Smooth muscle cell (in vitro differentiated cells): ENCODE measurements at regions not wholly inside any gene's neighbourhood (a gene's known extent, or its start where the extent isn't known, plus 50 kb on each side); places are given as distances from the start of the nearest gene placed in this dataset.
A peak's percentile ranks its signal among the peaks of the same experiment; 100 is the strongest.

Experiments
- DNase-seq: peaks from one replicate; lab custom pipeline; 2025; ENCODE audit not compliant: unreplicated experiment; lab: John Stamatoyannopoulos, UW
- H2AFZ ChIP-seq: fragments of 200-600 bp; sonication (generic); 2 replicates; pipeline ENCODE4 v1.6.0; 2016; ENCODE audit warnings: antibody characterized with exemption, low read depth, mild to moderate bottlenecking
- H3F3A ChIP-seq: fragments of 200-600 bp; sonication (generic); 2 replicates; pipeline ENCODE4 v1.6.0; 2017; ENCODE audit warnings: antibody characterized with exemption, low read depth
- H3K27ac ChIP-seq: fragments of 200-600 bp; sonication (generic); 2 replicates; pipeline ENCODE4 v1.5.1; 2016; ENCODE audit warnings: low read depth, mild to moderate bottlenecking
- H3K27me3 ChIP-seq: fragments of 200-600 bp; sonication (generic); 2 replicates; pipeline ENCODE4 v1.6.1; 2016; ENCODE audit warnings: low read depth, mild to moderate bottlenecking
- H3K36me3 ChIP-seq: fragments of 200-600 bp; sonication (generic); 2 replicates; pipeline ENCODE4 v1.5.1; 2016; ENCODE audit warnings: low read depth
- H3K4me1 ChIP-seq: fragments of 200-600 bp; sonication (generic); 2 replicates; pipeline ENCODE4 v1.5.1; 2016; ENCODE audit warnings: low read depth
- H3K4me2 ChIP-seq: fragments of 200-600 bp; sonication (generic); 2 replicates; pipeline ENCODE4 v1.6.0; 2016; ENCODE audit warnings: mild to moderate bottlenecking
- H3K4me3 ChIP-seq: fragments of 200-600 bp; sonication (generic); 2 replicates; pipeline ENCODE4 v1.5.1; 2016; ENCODE audit warnings: mild to moderate bottlenecking
- H3K79me2 ChIP-seq: fragments of 200-600 bp; sonication (generic); 2 replicates; pipeline ENCODE4 v1.6.0; 2016; ENCODE audit warnings: low read depth, mild to moderate bottlenecking
- H3K9ac ChIP-seq: fragments of 200-600 bp; sonication (generic); 2 replicates; pipeline ENCODE4 v1.6.0; 2016; ENCODE audit warnings: low read depth
- H3K9me3 ChIP-seq: fragments of 200-600 bp; sonication (generic); replicated peaks from 2 replicates; pipeline ENCODE4 v1.5.1; 2016; ENCODE audit warnings: low read depth
- H4K20me1 ChIP-seq: fragments of 200-600 bp; sonication (generic); 2 replicates; pipeline ENCODE4 v1.6.0; 2016; ENCODE audit warnings: low read depth
- WGBS: methylation state at CpG from one replicate; pipeline ENCODE4 v1.1.7; 2016; ENCODE audit warnings: low lambda C conversion rate; 5-methylcytosine and 5-hydroxymethylcytosine counted together
- TF ChIP-seq, protein P1 (sequence below): fragments of 200-600 bp; sonication (generic); IDR thresholded peaks from 2 replicates; pipeline ENCODE4 v1.5.1; 2017; ENCODE audit warnings: borderline replicate concordance, mild to moderate bottlenecking, antibody characterized with exemption; ENCODE audit not compliant: insufficient read depth, poor library complexity, severe bottlenecking

DNA sequence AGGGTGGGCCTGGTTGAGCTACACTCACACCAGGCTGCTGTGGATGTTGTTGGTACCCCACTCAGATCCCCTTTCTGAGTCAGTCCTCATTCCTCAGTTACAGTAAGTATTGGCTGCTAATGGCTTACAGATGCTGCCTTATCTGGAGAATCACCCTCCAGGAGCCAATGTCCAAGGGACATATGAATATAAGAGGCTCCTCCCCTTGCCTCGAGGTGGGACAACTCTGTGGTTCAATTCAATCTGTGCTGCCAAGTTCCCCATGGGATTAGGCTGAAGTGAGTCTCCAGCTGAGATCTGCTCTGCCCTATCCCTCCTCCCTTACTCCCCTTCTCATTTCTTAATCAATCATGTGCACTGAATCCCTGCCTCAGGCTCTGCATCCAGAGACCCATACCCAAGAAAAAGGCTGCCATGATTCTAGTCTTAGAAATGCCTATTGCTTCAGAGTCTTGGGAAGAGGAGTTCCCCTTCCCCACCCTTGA, 168.8 kb upstream of the SYT13 start:
- Histone ChIP-seq H2AFZ (no peak overlapping the region), H3K4me3 (no peak overlapping the region), H3K9me3 (no peaks in the 10 kb centered on the region), H3K79me2 (no peaks in the 10 kb centered on the region), H3F3A (no peaks in the 10 kb centered on the region), H3K4me1 (no peaks in the 10 kb centered on the region), H3K4me2 (no peak overlapping the region), H4K20me1 (no peaks in the 10 kb centered on the region), H3K9ac (no peak overlapping the region), H3K36me3 (no peaks in the 10 kb centered on the region), H3K27ac (no peak overlapping the region), H3K27me3 (no peaks in the 10 kb centered on the region)
- DNase-seq = no peak
- 93% methylated on average over 1 of the region's 1 CpG for WGBS
- TF ChIP-seq, protein P1, sequence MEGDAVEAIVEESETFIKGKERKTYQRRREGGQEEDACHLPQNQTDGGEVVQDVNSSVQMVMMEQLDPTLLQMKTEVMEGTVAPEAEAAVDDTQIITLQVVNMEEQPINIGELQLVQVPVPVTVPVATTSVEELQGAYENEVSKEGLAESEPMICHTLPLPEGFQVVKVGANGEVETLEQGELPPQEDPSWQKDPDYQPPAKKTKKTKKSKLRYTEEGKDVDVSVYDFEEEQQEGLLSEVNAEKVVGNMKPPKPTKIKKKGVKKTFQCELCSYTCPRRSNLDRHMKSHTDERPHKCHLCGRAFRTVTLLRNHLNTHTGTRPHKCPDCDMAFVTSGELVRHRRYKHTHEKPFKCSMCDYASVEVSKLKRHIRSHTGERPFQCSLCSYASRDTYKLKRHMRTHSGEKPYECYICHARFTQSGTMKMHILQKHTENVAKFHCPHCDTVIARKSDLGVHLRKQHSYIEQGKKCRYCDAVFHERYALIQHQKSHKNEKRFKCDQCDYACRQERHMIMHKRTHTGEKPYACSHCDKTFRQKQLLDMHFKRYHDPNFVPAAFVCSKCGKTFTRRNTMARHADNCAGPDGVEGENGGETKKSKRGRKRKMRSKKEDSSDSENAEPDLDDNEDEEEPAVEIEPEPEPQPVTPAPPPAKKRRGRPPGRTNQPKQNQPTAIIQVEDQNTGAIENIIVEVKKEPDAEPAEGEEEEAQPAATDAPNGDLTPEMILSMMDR = no peak

DNA sequence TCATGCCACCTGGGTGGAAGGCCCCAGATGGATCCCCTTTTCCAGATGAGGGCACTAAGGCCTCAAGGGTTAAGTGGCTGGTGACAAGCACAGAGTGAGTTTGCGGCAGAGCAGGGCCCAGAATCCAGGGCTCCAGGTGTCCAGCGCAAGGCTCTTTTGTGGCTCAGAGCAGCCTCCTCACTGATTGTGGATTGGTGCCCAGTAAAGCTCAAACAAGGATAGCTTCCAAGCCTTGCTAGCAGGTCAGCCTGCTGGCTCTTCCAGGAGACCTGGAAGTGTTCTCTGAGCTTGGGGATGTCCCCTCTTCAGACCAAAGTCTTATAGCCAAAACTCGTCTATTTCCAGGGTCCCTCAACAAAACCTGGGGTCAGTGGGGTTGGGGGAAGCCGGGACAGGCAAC, 167.6 kb upstream of the SYT13 start:
- Histone ChIP-seq H3K9ac (no peak overlapping the region), H3F3A (no peaks in the 10 kb centered on the region), H3K27ac (no peak overlapping the region), H2AFZ (no peak overlapping the region), H3K27me3 (no peaks in the 10 kb centered on the region), H3K4me2 (no peak overlapping the region), H3K9me3 (no peaks in the 10 kb centered on the region), H3K4me1 (no peaks in the 10 kb centered on the region), H4K20me1 (no peaks in the 10 kb centered on the region), H3K79me2 (no peaks in the 10 kb centered on the region), H3K36me3 (no peaks in the 10 kb centered on the region), H3K4me3 (no peak overlapping the region)
- 64% methylated on average over 4 of the region's 4 CpGs for WGBS
- DNase-seq = no peak
- TF ChIP-seq, protein P1 = no peak

DNA sequence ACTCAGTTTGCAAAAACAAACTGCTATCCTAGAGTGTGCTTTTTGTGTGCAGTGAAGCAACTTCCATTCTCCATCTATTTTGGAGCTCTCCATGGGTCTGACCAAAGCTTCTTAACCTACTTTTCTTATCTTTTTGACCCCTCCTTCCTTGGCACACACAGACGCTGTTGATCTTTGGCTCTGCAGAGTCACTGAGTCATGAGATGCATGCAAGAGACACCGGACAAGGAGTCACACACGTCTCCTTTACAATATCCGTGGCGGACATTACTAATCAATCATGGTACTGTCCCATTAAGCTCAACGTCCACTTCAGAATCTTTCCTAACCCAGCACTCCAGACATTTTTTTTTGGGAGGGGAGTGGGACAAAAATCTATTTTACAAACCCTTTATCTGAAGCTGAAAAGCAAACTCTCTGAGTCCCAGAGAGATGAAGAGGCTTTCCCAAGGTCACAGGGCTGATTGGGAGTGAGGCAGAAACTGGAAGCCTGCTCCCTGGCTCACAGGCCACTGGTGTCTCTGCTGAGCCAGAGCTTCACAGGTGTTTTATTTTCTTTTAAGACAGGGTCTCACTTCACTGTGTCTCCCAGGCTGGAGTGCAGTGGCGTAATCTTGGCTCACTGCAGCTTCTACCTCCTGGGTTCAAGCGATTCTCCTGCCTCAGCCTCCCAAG, 165.8 kb upstream of the SYT13 start:
- TF ChIP-seq, protein P1 = no peak
- no peaks in the 10 kb centered on the region for H3K79me2 ChIP-seq
- no peaks in the 10 kb centered on the region for H4K20me1 ChIP-seq
- 41% methylated on average over 8 of the region's 8 CpGs for WGBS
- H2AFZ ChIP-seq = no peak overlapping the region
- no peaks in the 10 kb centered on the region for H3F3A ChIP-seq
- no peak overlapping the region for H3K4me3 ChIP-seq
- H3K9me3 ChIP-seq = no peaks in the 10 kb centered on the region
- H3K4me1 ChIP-seq = no peaks in the 10 kb centered on the region
- no peak overlapping the region for H3K27ac ChIP-seq
- DNase-seq = no peak
- no peaks in the 10 kb centered on the region for H3K27me3 ChIP-seq
- no peaks in the 10 kb centered on the region for H3K36me3 ChIP-seq
- no peak overlapping the region for H3K9ac ChIP-seq
- H3K4me2 ChIP-seq = peak overlapping the region; percentile 17

DNA sequence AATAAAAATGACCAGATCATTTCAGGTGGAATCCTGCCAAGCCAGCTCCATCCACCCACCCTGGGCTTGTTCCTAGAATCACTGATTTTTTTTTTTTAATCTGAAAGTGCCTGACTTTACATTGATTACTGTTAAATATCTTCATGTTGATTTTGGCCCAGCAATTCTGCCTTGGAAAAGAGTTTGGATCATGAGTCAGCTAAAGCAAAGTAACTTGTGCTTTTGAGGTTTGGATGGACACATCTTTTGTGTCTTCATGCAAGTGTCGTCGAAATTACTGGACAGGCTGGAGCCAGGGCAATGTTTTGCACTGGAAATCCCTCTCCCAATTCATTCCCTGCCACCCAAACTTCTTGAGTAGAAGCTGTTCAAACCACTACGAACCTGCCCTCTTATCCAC, 164.0 kb upstream of the SYT13 start:
- no peaks in the 10 kb centered on the region for H3K4me1 ChIP-seq
- no peak overlapping the region for H2AFZ ChIP-seq
- DNase-seq = no peak
- H3K9ac ChIP-seq = no peak overlapping the region
- H3K27ac ChIP-seq = no peak overlapping the region
- H3K36me3 ChIP-seq = no peaks in the 10 kb centered on the region
- H4K20me1 ChIP-seq = no peaks in the 10 kb centered on the region
- TF ChIP-seq, protein P1 = no peak
- H3K4me2 ChIP-seq = no peak overlapping the region
- no peaks in the 10 kb centered on the region for H3K27me3 ChIP-seq
- 80% methylated on average over 3 of the region's 3 CpGs for WGBS
- H3F3A ChIP-seq = no peaks in the 10 kb centered on the region
- H3K4me3 ChIP-seq = no peak overlapping the region
- H3K79me2 ChIP-seq = no peaks in the 10 kb centered on the region
- no peaks in the 10 kb centered on the region for H3K9me3 ChIP-seq
